DOHH2 (cell line): ENCODE measurements at regions not wholly inside any gene's neighbourhood (a gene's known extent, or its start where the extent isn't known, plus 50 kb on each side); places are given as distances from the start of the nearest gene placed in this dataset.

Experiments
- H3F3A ChIP-seq: fragments of 200-600 bp; sonication (generic), shearing (Covaris generic); 2 replicates; pipeline ENCODE4 v1.6.0; 2016; ENCODE audit warnings: antibody characterized with exemption, mild to moderate bottlenecking; ENCODE audit not compliant: control insufficient read depth, insufficient read depth
- H3K27ac ChIP-seq: fragments of 200-600 bp; sonication (generic); 2 replicates; pipeline ENCODE4 v1.5.1; 2014; ENCODE audit warnings: low read depth, mild to moderate bottlenecking, low read length, moderate library complexity
- H3K27me3 ChIP-seq: fragments of 200-600 bp; sonication (generic); 2 replicates; pipeline ENCODE4 v1.6.1; 2014; ENCODE audit warnings: mild to moderate bottlenecking, low read length, mixed read lengths; ENCODE audit not compliant: control insufficient read depth
- H3K36me3 ChIP-seq: fragments of 200-600 bp; sonication (generic); 2 replicates; pipeline ENCODE4 v1.6.1; 2014; ENCODE audit warnings: mild to moderate bottlenecking, low read length, moderate library complexity, mixed read lengths; ENCODE audit not compliant: control insufficient read depth
- H3K4me1 ChIP-seq: fragments of 200-600 bp; sonication (generic); 2 replicates; pipeline ENCODE4 v1.6.1; 2014; ENCODE audit warnings: mild to moderate bottlenecking, low read length, mixed read lengths; ENCODE audit not compliant: control insufficient read depth
- H3K4me2 ChIP-seq: fragments of 200-600 bp; sonication (generic); 2 replicates; pipeline ENCODE4 v1.6.0; 2014; ENCODE audit warnings: mild to moderate bottlenecking, low read length, moderate library complexity
- H3K4me3 ChIP-seq: fragments of 200-600 bp; sonication (generic); 2 replicates; pipeline ENCODE4 v1.5.1; 2014; ENCODE audit warnings: mild to moderate bottlenecking, low read length, mixed read lengths
- H3K79me2 ChIP-seq: fragments of 200-600 bp; sonication (generic); 2 replicates; pipeline ENCODE4 v1.6.1; 2014; ENCODE audit warnings: mild to moderate bottlenecking, low read length, mixed read lengths; ENCODE audit not compliant: control insufficient read depth
- H3K9me2 ChIP-seq: fragments of 200-600 bp; sonication (generic); replicated peaks from 2 replicates; pipeline ENCODE4 v1.6.1; 2014; ENCODE audit warnings: mild to moderate bottlenecking, low read length, mixed read lengths; ENCODE audit not compliant: control insufficient read depth
- H3K9me3 ChIP-seq: fragments of 200-600 bp; sonication (generic); 2 replicates; pipeline ENCODE4 v1.6.1; 2014; ENCODE audit warnings: antibody characterized with exemption, low read length, mixed read lengths; ENCODE audit not compliant: control insufficient read depth, insufficient read depth
- H4K20me1 ChIP-seq: fragments of 200-600 bp; sonication (generic); 2 replicates; pipeline ENCODE4 v1.6.0; 2014; ENCODE audit warnings: low read depth, mild to moderate bottlenecking, antibody characterized with exemption, low read length, moderate library complexity; ENCODE audit not compliant: control insufficient read depth, insufficient read depth
- CTCF ChIP-seq: fragments of 200-600 bp; sonication (generic); IDR thresholded peaks from one replicate; pipeline ENCODE4 v1.5.1; 2014; ENCODE audit warnings: antibody characterized with exemption, mild to moderate bottlenecking, low read depth, low read length; ENCODE audit not compliant: poor library complexity, severe bottlenecking
- EZH2phosphoT487 ChIP-seq: fragments of 200-600 bp; sonication (generic); IDR thresholded peaks from 2 replicates; pipeline ENCODE4 v1.6.1; 2017; ENCODE audit warnings: borderline replicate concordance, mild to moderate bottlenecking, antibody characterized with exemption, low read length, moderate library complexity, mixed read lengths

- H3K27ac ChIP-seq: no peak overlapping the region
- H3K9me3 ChIP-seq: no peaks in the 10 kb centered on the region
- H3K9me2 ChIP-seq: no peaks in the 10 kb centered on the region
- H3F3A ChIP-seq: no peaks in the 10 kb centered on the region
- TF ChIP-seq CTCF: no peak
- no peak for TF ChIP-seq EZH2phosphoT487
- no peaks in the 10 kb centered on the region for H3K36me3 ChIP-seq
- no peak overlapping the region for H3K4me2 ChIP-seq
- H3K27me3 ChIP-seq: no peaks in the 10 kb centered on the region
- H3K79me2 ChIP-seq: no peaks in the 10 kb centered on the region
- no peaks in the 10 kb centered on the region for H3K4me1 ChIP-seq
- no peak overlapping the region for H3K4me3 ChIP-seq
- no peaks in the 10 kb centered on the region for H4K20me1 ChIP-seq
Observed at GRCh38 chr7:124688991-124689390, 76.6 kb downstream of the GPR37 start.

GRCh38 chr7:124686543-124687171 is 78.9 kb downstream of the GPR37 start:
- H3K4me3 ChIP-seq: no peak overlapping the region
- H3K27ac ChIP-seq: no peak overlapping the region
- H4K20me1 ChIP-seq: no peaks in the 10 kb centered on the region
- H3F3A ChIP-seq: no peaks in the 10 kb centered on the region
- H3K27me3 ChIP-seq: no peaks in the 10 kb centered on the region
- TF ChIP-seq EZH2phosphoT487 (no peak), CTCF (no peak)
- H3K9me2 ChIP-seq: no peaks in the 10 kb centered on the region
- no peaks in the 10 kb centered on the region for H3K9me3 ChIP-seq
- no peak overlapping the region for H3K4me2 ChIP-seq
- no peaks in the 10 kb centered on the region for H3K4me1 ChIP-seq
- no peaks in the 10 kb centered on the region for H3K36me3 ChIP-seq
- H3K79me2 ChIP-seq: no peaks in the 10 kb centered on the region

- Histone ChIP-seq H3F3A (no peaks in the 10 kb centered on the region), H3K9me2 (no peaks in the 10 kb centered on the region), H3K9me3 (no peaks in the 10 kb centered on the region), H3K27ac (no peak overlapping the region), H3K4me2 (no peak overlapping the region), H3K27me3 (no peaks in the 10 kb centered on the region), H3K79me2 (no peaks in the 10 kb centered on the region), H3K36me3 (no peaks in the 10 kb centered on the region), H4K20me1 (no peaks in the 10 kb centered on the region), H3K4me3 (no peak overlapping the region), H3K4me1 (no peaks in the 10 kb centered on the region)
- TF ChIP-seq EZH2phosphoT487: no peak
- no peak for TF ChIP-seq CTCF
Observed at GRCh38 chr7:124681946-124682345, 83.6 kb downstream of the GPR37 start.
